Mucosa of descending colon (tissue), 3 donors: ENCODE measurements at regions not wholly inside any gene's neighbourhood (a gene's known extent, or its start where the extent isn't known, plus 50 kb on each side); places are given as distances from the start of the nearest gene placed in this dataset.
A peak's percentile ranks its signal among the peaks of the same experiment; 100 is the strongest.

Experiments
- ATAC-seq: fragments of 200-7000 bp; cut with Tn5 transposase; one replicate; pipeline ENCODE4 v1.9.1; 2020; ENCODE audit warnings: mild to moderate bottlenecking, moderate library complexity
- DNase-seq, 3 donors: peaks; one replicate each; pipeline ENCODE4 v3.0.0-alpha.2; 2020
- H3K36me3 ChIP-seq: fragments of 200-600 bp; one replicate; pipeline ENCODE4 v1.8.0; 2021; ENCODE audit warnings: low read depth, mild to moderate bottlenecking
- H3K4me1 ChIP-seq: fragments of 200-600 bp; one replicate; pipeline ENCODE4 v1.8.0; 2021; ENCODE audit warnings: low read depth, mild to moderate bottlenecking
- H3K4me3 ChIP-seq: fragments of 200-600 bp; one replicate; pipeline ENCODE4 v1.8.0; 2021; ENCODE audit warnings: mild to moderate bottlenecking
- H3K9me3 ChIP-seq: fragments of 200-600 bp; one replicate; pipeline ENCODE4 v1.8.0; 2021; ENCODE audit warnings: mild to moderate bottlenecking
- intact Hi-C, 2 donors: fragments of 100-400 bp; cut with DNase I in 1 of 2; cut with micrococcal nuclease in 1 of 2; formaldehyde crosslinking; loops; one replicate each; pipeline versions ENCODE4 v1.11.0 to v1.11.1; 2022; cut with DNase I, micrococcal nuclease
- TF ChIP-seq, protein P1 (sequence below): fragments of 200-600 bp; IDR thresholded peaks from one replicate; pipeline ENCODE4 v1.8.0; 2022; ENCODE audit warnings: antibody characterized with exemption, mild to moderate bottlenecking
- donor health status: DM: no; HTN: no; CAD: no; lungs with moderate emphysema.
- donor health status: DM: no; HTN: no; CAD: no.
- donor health status: DM: no; HTN: yes; CAD: no.

DNA sequence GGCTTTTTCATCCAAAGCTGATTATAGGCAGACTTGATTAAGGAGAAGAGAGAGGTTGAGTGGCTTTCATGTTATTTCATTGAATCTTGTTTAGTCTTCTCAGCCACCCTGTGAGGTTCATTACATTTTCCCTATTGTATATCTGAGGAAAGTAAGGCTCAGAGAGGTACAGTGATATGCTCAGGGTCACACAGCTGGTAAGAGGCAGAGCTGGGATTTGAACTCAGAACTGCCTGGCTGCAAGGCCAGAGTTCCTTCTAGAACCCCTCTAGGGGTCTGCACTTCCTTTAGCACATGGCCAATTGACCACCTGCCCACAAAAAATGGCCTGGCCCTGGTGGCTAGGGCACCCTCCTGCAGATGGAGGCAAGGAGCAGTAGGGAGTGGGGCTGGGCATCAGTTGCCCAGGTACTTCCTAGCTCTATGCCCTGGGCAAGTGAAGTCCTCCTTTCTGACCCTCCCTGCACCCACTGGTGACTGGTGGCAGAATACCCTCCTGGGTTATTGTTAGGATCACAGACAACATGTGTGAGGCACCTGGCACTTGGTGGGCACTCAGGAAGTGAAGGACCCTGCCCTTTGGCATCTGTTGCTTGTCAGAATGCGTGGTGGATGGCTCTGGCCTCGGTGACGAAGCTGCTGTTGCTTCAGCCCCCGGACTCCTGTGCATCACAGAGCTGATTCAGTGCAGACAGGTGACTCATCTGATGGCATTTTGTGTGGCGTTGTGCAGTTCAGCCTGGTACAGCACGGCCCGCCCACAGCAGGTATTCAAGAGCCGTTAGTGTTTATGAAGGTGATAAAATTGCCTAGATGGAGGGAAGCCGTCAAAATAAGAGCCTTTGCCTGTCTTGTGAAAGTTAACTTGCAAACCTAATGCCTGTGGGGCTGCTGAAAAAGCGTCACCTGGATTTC is 115.8 kb downstream of the SLC25A47 start:
- TF ChIP-seq, protein P1, sequence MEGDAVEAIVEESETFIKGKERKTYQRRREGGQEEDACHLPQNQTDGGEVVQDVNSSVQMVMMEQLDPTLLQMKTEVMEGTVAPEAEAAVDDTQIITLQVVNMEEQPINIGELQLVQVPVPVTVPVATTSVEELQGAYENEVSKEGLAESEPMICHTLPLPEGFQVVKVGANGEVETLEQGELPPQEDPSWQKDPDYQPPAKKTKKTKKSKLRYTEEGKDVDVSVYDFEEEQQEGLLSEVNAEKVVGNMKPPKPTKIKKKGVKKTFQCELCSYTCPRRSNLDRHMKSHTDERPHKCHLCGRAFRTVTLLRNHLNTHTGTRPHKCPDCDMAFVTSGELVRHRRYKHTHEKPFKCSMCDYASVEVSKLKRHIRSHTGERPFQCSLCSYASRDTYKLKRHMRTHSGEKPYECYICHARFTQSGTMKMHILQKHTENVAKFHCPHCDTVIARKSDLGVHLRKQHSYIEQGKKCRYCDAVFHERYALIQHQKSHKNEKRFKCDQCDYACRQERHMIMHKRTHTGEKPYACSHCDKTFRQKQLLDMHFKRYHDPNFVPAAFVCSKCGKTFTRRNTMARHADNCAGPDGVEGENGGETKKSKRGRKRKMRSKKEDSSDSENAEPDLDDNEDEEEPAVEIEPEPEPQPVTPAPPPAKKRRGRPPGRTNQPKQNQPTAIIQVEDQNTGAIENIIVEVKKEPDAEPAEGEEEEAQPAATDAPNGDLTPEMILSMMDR: no peak
- intact Hi-C loops: no loop called here
- H3K36me3 ChIP-seq: no peaks in the 10 kb centered on the region
- no peak overlapping the region for H3K4me3 ChIP-seq
- no peaks in the 10 kb centered on the region for H3K9me3 ChIP-seq
- peak; percentile 84 to 90 (median 88) for DNase-seq
- ATAC-seq: peak; percentile 88
- peaks cover 53% of the 10 kb centered on the region for H3K4me1 ChIP-seq

DNA sequence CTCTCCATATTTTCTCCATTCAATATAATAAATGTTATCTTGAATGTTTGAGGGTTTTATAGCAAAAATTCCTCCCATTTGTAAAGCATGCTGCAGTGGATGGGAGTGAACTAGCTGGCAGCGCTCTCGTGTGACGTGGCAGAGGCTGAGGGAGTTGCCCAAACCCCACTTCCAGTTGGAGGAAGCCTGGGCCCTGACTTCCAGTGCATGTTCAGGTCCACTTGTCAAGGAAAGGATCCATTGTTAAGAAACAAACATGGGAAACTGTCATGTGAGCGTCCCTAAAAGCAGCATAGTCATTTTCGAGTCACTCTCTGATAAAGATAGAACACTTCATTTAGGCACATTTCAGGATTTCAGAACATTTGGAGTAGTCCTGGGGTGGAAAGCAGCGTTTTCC is 116.6 kb downstream of the SLC25A47 start:
- peaks cover 53% of the 10 kb centered on the region for H3K4me1 ChIP-seq
- intact Hi-C loops: loop anchor here in 1 of 2 donors (5.0 kb wide), 1 partner anchor 208 kb away; no protein-coding TSS in a partner anchor
- ATAC-seq: peak; percentile 56
- H3K9me3 ChIP-seq: no peaks in the 10 kb centered on the region
- peak; percentile 79 to 80 (median 80) for DNase-seq
- no peaks in the 10 kb centered on the region for H3K36me3 ChIP-seq
- TF ChIP-seq, protein P1: no peak
- no peak overlapping the region for H3K4me3 ChIP-seq

DNA sequence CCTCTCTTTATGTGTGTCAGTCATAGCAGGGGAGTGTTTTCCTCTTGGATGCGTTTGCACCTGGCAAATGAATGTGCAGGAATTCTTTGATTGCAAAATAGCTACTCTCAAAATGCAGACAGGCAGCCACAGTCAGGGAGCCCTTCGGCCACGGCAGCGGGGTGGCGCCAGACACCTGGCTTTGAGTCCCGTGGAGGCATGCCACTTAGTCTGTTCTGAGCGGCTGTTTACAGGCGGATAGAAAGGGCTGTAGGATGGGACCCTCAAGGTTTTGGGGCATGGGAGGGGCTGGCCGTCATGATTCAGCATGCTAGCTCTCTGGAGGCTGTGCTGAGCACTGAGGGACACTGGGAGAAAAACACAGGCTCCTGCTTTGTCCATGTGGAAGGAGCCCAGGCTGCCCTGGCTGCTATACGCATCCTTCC is 117.1 kb downstream of the SLC25A47 start:
- ATAC-seq (peak; percentile 76), DNase-seq (peak; percentile 80 to 87 (median 87))
- Histone ChIP-seq H3K36me3 (no peaks in the 10 kb centered on the region), H3K4me3 (no peak overlapping the region), H3K4me1 (peaks cover 53% of the 10 kb centered on the region), H3K9me3 (no peaks in the 10 kb centered on the region)
- TF ChIP-seq, protein P1: peak; percentile 72
- intact Hi-C loops: loop anchor here in 1 of 2 donors (5.0 kb wide), 1 partner anchor 207 kb away; no protein-coding TSS in a partner anchor

DNA sequence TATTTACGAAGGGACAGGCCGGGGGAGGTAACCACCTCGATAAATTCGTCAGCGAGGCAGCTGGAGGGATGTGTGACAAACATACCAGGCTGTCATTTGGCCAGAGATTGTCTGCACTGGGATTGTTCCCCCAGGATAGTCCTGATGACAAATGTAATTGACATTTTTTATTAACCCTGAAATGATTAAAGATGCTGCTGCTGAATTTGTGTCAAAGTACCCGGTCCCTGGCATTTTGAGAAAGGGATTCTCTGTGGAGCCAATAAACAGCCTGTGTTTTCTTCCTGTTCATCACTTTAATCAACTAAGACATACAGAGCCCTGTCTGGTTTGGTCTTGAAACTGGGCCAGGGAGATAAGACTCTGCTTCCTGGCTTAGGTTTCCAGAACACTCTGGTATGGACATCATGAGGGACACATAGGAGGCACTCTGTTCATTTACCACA is 117.6 kb downstream of the SLC25A47 start:
- TF ChIP-seq, protein P1: no peak
- peak; percentile 4 for ATAC-seq
- Histone ChIP-seq H3K4me1 (peaks cover 51% of the 10 kb centered on the region), H3K9me3 (no peaks in the 10 kb centered on the region), H3K36me3 (no peaks in the 10 kb centered on the region), H3K4me3 (no peak overlapping the region)
- DNase-seq: no peak
- intact Hi-C loops: loop anchor here in 1 of 2 donors (5.0 kb wide), 1 partner anchor 207 kb away; no protein-coding TSS in a partner anchor

DNA sequence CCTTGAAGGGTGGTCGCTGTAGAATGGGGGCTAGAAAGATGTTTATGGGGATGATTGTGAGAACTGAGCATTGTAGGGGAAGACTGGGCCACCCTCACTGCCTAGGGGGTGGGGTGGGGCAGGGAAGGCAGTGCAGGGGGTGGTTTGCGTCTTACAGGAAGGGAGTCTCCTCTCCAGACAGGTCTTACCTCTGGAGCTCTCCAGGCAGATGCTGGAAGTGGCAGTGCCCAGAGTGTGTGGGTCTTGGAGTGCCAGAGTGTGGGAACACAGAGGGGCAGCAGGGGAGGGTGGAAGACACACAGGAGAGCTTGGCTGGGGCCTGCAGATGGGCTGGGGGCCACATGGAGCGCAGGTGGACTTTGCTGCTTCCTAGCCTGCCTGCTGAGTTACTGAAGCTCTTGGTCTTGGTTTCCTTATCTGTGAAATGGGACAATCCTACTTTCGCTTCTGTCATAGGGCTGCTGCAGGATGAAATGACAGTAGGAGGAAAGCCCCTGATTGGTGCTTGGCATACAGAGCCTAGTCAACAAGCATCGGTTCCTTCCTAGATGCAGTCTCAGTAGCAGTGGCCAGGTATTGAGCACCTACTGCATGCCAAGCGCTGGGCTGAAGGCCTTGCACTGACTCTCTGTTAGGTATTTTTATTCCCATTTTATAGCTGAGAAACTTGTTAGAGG is 118.3 kb downstream of the SLC25A47 start:
- Histone ChIP-seq H3K4me1 (peaks cover 45% of the 10 kb centered on the region), H3K36me3 (no peaks in the 10 kb centered on the region), H3K9me3 (no peaks in the 10 kb centered on the region), H3K4me3 (no peak overlapping the region)
- TF ChIP-seq, protein P1: no peak
- intact Hi-C loops: loop anchor here in 1 of 2 donors (5.0 kb wide), 1 partner anchor 206 kb away; no protein-coding TSS in a partner anchor
- DNase-seq: peak in 1 of 3 donors; percentile 51
- ATAC-seq: no peak
